GM21423 (cell line): ENCODE measurements at regions not wholly inside any gene's neighbourhood (a gene's known extent, or its start where the extent isn't known, plus 50 kb on each side); places are given as distances from the start of the nearest gene placed in this dataset.
"Not testable (repeated sequence)": the region's sequence is repeated elsewhere in the genome, so short reads cannot be mapped to it uniquely, and the experiment has no call there.

ENCODE experiments used
- ATAC-seq: cut with Tn5 transposase; IDR thresholded peaks from one replicate; pipeline ENCODE4 v1.9.1; 2021; ENCODE audit warnings: mild to moderate bottlenecking, moderate library complexity; ENCODE audit not compliant: unreplicated experiment

DNA sequence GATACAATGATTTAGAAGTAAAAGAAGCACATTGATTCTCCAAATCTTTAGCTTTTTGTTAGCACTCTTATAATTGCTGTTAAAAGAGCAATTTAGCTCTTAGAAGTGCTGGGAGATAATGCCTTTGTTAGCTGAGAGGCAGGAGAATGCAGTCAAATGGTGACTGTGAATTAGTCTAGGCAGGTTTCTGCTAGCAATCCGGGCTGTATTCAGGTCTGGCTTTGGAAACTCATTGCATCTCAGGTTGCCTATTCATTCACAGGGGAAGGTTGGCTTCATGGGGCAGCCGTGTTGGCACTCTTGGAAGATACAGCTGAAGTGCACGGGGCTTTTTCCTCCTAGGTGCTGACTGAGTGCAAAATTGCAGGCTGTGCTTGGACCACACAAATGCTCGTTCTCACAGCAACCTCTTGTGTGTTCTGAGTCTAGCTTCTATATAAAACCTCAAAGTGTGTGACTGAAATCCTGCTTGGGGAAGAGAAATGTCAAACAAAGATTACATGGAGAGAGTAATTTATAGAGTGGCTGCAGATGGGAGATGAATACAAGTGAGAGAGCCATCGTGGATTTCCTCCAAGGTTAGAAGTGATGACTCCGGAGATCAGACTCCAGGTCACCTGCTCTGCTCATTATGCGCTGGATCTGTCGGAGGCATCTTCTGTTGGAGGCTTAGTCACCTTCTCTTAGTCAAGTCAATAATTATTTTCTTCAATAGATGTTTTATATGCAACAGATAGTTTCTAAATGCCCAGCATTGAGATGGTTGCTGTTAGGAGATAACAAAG is 167.8 kb downstream of the PMAIP1 start:
- no peak for ATAC-seq

DNA sequence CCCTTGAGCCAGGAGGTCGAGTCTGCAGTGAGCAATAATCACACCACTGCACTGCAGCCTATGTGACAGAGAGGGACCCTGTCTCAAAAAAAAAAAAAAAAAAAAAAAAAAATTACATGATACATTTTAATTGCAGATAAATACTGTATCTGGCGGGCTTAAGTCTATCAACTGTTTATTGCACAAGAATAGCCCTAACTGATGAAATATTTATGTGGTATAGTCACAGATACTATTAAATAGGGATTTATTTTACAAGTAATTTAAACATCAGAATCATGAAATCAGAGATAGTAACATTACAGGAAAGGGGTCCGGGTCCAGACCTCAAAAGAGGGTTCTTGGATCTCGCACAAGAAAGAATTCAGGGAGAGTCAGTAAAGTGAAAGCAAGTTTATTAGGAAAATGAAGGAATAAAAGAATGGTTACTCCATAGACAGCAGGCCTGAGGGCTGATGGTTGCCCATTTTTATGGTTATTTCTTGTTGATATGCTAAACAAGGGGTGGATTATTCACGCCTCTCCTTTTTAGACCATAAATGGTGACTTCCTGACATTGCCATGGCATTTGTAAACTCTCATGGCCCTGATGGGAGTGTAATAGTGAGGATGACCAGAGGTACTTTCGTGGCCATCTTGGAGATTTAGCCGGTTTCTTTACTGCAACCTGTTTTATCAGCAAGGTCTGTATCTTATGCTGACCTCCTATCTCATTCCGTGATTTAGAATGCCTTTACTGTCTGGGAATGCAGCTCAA is 166.6 kb downstream of the PMAIP1 start:
- no peak for ATAC-seq

DNA sequence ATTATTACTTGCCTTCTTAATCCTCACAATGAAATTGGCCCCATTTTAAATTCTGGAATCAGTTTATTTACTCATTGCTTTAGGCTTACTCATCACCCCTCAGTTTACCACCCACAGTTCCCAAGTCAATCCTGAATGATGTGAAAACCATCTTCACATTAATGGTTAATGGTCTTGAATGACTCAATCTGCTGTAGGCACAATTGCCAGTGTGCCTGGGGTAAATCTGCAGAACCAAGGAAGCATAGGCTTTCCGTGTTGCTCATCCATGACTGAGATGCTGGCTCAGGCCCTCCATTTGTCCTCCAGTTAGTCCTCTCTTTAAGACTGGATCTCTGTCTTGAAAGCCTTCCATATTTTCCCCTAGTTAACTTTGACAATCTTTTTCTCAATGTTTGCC is 164.5 kb downstream of the PMAIP1 start:
- ATAC-seq, result no peak

DNA sequence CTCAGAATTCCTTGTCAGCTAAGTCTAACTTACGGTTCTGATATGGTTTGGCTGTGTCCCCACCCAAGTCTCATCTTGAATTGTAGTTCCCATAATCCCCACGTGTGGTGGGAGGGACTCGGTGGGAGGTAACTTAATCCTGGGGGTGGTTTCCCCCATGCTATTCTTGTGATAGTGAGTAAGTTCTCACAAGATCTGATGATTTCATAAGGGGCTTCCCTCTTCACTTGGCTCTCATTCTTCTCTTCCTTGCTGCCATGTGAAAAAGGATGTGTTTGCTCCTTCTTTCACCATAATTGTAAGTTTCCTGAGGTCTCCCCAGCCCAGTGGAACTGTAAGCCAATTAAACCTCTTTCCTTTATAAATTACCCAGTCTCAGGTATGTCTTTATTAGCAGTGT is 163.0 kb downstream of the PMAIP1 start:
- ATAC-seq, result not testable (repeated sequence)

- no peak for ATAC-seq
Measured at GRCh38 chr18:60062396-60062795, 162.6 kb downstream of the PMAIP1 start.

DNA sequence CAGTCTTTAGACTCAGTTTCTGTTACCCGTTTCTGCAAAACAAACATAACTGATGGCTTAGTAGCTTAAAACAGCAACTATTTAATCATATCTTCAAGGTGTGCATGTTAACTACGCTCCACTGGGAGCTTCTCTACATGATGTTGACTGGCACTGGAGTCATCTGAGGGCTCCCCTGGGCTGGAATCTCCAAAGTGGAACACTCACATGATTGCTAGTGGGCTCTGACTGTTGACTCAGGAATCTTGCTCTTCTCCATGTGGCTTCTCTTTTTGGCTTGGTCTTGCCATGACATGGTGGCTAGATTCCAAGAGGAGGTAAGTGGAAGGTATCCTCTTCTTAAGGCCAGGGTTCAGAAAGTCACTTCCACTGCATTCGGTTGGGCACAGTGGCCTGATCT is 160.8 kb downstream of the PMAIP1 start:
- no peak for ATAC-seq

DNA sequence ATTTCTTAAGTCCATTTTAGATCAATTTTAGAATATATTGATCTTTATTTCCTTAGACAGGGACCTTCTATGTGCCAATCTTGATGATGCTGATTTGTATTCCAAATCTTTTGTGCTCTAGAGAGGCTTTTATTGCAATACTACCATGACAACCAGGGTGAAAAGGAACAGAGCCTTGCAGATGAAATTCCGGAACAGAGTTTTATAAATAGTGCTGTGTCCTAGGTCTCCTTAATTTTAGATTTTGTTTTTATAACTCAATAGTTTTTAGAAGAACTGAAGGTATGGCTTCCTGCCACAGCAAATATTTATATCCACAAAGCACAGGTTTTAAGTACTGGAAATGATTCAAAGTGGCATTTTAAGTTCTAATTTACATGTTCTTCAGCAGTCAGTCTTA is 160.2 kb downstream of the PMAIP1 start:
- ATAC-seq, result no peak

GRCh38 chr18:60059216-60059615 is 159.4 kb downstream of the PMAIP1 start:
- no peak for ATAC-seq

DNA sequence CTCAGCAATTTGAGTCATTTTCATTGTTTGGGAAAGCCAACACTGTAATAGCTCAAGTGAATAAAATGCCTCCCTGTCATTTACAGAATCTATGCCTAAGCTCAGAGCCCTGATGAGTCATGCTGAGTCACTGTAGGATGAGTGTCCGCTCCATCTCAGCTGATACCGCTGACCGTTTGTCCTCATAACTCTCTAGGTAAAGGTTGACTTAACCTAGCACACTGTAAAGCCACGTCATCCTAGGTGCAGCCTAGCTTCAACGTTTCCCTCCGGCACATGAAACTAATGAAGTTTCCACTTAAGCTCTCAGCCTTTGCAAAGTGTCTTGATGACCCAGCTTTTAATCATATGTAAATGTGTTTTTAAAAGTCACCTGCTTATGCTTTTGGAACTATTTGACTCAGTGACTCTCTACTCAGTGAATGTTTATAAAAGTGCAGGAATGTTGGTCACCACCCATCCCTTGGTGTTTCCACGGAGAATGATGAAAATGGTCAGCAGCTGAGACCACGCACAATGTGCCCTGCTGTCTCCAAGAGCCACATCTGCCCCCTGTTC is 154.0 kb downstream of the PMAIP1 start:
- no peak for ATAC-seq

- no peak for ATAC-seq
Measured at GRCh38 chr18:60050821-60051220, 151.0 kb downstream of the PMAIP1 start.

DNA sequence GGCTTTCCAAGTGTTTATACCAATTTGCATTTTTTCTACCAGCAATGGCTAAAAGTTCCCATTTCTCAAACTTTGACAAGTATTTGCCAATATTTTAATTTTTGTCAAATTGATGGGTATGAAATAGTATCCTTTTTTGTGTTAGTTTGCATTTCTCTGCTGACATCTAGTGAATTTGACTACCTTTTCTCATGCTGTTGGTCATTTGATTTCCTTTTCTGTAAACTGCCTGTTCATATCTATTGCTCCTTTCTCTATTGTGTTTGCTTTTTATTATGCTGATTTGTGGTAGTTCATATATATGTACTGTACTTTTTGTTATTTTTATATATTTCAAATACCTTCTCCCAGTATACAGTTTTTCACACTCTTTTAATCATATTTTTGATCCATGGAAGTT is 149.4 kb downstream of the PMAIP1 start:
- no peak for ATAC-seq

- no peak for ATAC-seq
Measured at GRCh38 chr18:60047556-60047955, 147.8 kb downstream of the PMAIP1 start.

- no peak for ATAC-seq
Measured at GRCh38 chr18:60044290-60045006, 144.7 kb downstream of the PMAIP1 start.

DNA sequence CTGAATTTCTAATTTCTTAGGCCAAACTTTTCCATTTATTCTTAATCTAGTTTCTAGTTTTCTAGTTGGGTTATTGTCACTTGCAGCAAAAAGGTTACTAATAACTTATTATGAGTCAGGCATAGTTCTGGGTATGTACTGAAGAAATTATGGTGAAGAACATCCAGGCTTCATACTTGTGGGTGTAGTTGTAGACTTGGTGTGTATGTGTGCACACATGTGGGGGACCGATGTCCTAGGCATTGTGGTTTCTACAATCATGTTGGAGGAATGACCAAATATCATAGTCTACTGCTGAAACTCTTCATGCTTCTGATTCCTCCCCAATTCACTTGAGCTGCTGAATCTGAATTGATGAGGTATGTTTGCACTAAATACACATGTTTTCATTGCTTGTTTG is 141.2 kb downstream of the PMAIP1 start:
- no peak for ATAC-seq

- ATAC-seq, result no peak
Measured at GRCh38 chr18:60038731-60039130, 138.9 kb downstream of the PMAIP1 start.

DNA sequence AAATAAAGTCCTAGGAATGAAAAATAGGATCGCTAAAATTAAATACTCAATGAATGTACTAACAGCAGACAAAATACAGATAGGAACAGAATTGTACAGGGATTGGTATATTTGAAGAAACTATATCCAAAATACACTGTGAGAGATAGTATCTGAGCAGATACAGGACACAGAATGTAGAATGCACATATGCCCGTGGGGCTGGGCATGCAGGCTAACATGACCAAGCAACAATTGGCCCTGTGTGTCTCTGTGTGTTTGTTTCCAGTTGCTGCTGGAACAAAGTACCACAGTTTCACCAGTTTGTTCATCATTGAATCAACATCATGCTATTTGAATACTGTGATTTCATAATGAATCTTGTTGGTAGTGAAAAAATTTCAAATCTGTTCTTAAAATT is 127.6 kb downstream of the PMAIP1 start:
- no peak for ATAC-seq

GRCh38 chr18:60024857-60025256 is 125.1 kb downstream of the PMAIP1 start:
- no peak for ATAC-seq

- ATAC-seq, result no peak
Measured at GRCh38 chr18:60024345-60024744, 124.5 kb downstream of the PMAIP1 start.

GRCh38 chr18:60022671-60023276 is 123.0 kb downstream of the PMAIP1 start:
- no peak for ATAC-seq

DNA sequence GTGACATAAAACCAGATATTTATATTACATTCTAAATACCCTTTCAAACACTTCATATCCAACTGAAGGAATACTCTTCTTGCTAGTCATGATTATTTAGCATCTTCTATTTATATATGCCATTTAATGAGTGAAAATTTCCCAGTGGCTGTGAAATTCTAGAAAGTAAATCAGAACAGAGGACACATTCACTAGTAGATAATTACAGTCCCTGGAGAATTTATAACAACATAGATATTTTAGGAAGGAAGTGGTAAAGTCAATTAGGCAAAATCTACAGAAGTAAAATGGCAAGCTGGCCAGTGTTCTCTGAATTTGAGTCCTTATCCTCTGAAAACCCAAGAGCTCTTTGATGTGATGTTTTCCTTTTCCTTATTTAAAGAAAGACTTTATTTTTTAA is 121.8 kb downstream of the PMAIP1 start:
- ATAC-seq, result no peak
